Mesendoderm (in vitro differentiated cells): ENCODE measurements at regions not wholly inside any gene's neighbourhood (a gene's known extent, or its start where the extent isn't known, plus 50 kb on each side); places are given as distances from the start of the nearest gene placed in this dataset.

Experiments
- DNase-seq: peaks from one replicate; pipeline ENCODE4 v3.0.0; 2013
- H2AK5ac ChIP-seq: 2 replicates; pipeline ENCODE4 v1.6.1; 2013; ENCODE audit warnings: low read length, inconsistent platforms
- H2BK120ac ChIP-seq: 2 replicates; pipeline ENCODE4 v1.6.1; 2013; ENCODE audit warnings: low read depth, mild to moderate bottlenecking, low read length, moderate library complexity, mixed read lengths
- H2BK15ac ChIP-seq: replicated peaks from 2 replicates; pipeline ENCODE4 v1.6.1; 2013; ENCODE audit warnings: low read depth, mild to moderate bottlenecking, moderate library complexity
- H2BK5ac ChIP-seq: 2 replicates; pipeline ENCODE4 v1.6.1; 2013; ENCODE audit warnings: low read length, inconsistent platforms
- H3K18ac ChIP-seq: 2 replicates; pipeline ENCODE4 v1.6.1; 2013; ENCODE audit warnings: mild to moderate bottlenecking, low read length, mixed read lengths
- H3K23ac ChIP-seq: one replicate; pipeline ENCODE4 v1.6.1; 2013; ENCODE audit warnings: low read length
- H3K27ac ChIP-seq: 2 replicates; pipeline ENCODE4 v1.5.1; 2013; ENCODE audit warnings: low read depth, mild to moderate bottlenecking, inconsistent platforms, low read length, moderate library complexity
- H3K27me3 ChIP-seq: 2 replicates; pipeline ENCODE4 v1.6.1; 2013; ENCODE audit warnings: low read length, control low read depth, mild to moderate bottlenecking, inconsistent platforms; ENCODE audit not compliant: insufficient read depth, poor library complexity
- H3K36me3 ChIP-seq: 2 replicates; pipeline ENCODE4 v1.6.1; 2013; ENCODE audit warnings: low read length, inconsistent platforms; ENCODE audit not compliant: control insufficient read depth, insufficient read depth
- H3K4ac ChIP-seq: one replicate; pipeline ENCODE4 v1.6.1; 2013; ENCODE audit warnings: low read depth, mild to moderate bottlenecking, low read length, moderate library complexity
- H3K4me1 ChIP-seq: 2 replicates; pipeline ENCODE4 v1.6.1; 2013; ENCODE audit warnings: low read depth, low read length, inconsistent platforms; ENCODE audit not compliant: control insufficient read depth
- H3K4me2 ChIP-seq: 2 replicates; pipeline ENCODE4 v1.6.1; 2013; ENCODE audit warnings: low read length
- H3K4me3 ChIP-seq: 2 replicates; pipeline ENCODE4 v1.5.1; 2013; ENCODE audit warnings: mild to moderate bottlenecking, low read length
- H3K56ac ChIP-seq: one replicate; pipeline ENCODE4 v1.6.1; 2013; ENCODE audit warnings: low read length
- H3K79me1 ChIP-seq: 2 replicates; pipeline ENCODE4 v1.6.1; 2013; ENCODE audit warnings: low read length, inconsistent platforms
- H3K79me2 ChIP-seq: 2 replicates; pipeline ENCODE4 v1.6.1; 2013; ENCODE audit warnings: mild to moderate bottlenecking, low read length; ENCODE audit not compliant: control insufficient read depth, insufficient read depth
- H3K9ac ChIP-seq: 2 replicates; pipeline ENCODE4 v1.6.1; 2013; ENCODE audit warnings: low read length, inconsistent platforms
- H4K5ac ChIP-seq: one replicate; pipeline ENCODE4 v1.6.1; 2013; ENCODE audit warnings: low read length
- H4K8ac ChIP-seq: one replicate; pipeline ENCODE4 v1.6.1; 2013; ENCODE audit warnings: low read depth, mild to moderate bottlenecking, control low read depth, low read length, moderate library complexity
- WGBS: extraction: QIAGEN DNeasy Blood & Tissue Kit; methylation state at CpG from one replicate; pipeline ENCODE4 v1.1.7; 2013; ENCODE audit warnings: low lambda C conversion rate, missing lambda C conversion rate; ENCODE audit not compliant: insufficient coverage; ENCODE audit errors: extremely low coverage; 5-methylcytosine and 5-hydroxymethylcytosine counted together

GRCh38 chr2:71908798-71909197 lies 238.9 kb downstream of the CYP26B1 start:
- no peak overlapping the region for H3K4ac ChIP-seq
- H4K8ac ChIP-seq: no peak overlapping the region
- no peak overlapping the region for H3K23ac ChIP-seq
- H3K27ac ChIP-seq: no peak overlapping the region
- H2BK15ac ChIP-seq: no peak overlapping the region
- H3K4me3 ChIP-seq: no peak overlapping the region
- no peaks in the 10 kb centered on the region for H3K79me1 ChIP-seq
- no peak overlapping the region for H3K4me2 ChIP-seq
- H3K56ac ChIP-seq: no peak overlapping the region
- no peak overlapping the region for H3K9ac ChIP-seq
- no peak overlapping the region for H2BK120ac ChIP-seq
- no peaks in the 10 kb centered on the region for H3K36me3 ChIP-seq
- no peak for DNase-seq
- no peaks in the 10 kb centered on the region for H3K27me3 ChIP-seq
- WGBS: no CpG with 5 or more reads among the region's 1 CpG
- H2BK5ac ChIP-seq: no peak overlapping the region
- H2AK5ac ChIP-seq: no peak overlapping the region
- no peaks in the 10 kb centered on the region for H3K4me1 ChIP-seq
- H4K5ac ChIP-seq: no peak overlapping the region
- H3K79me2 ChIP-seq: no peaks in the 10 kb centered on the region
- H3K18ac ChIP-seq: no peak overlapping the region

- Histone ChIP-seq H3K27me3 (no peaks in the 10 kb centered on the region), H3K23ac (no peak overlapping the region), H3K9ac (no peak overlapping the region), H3K18ac (no peak overlapping the region), H2BK5ac (no peak overlapping the region), H3K36me3 (no peaks in the 10 kb centered on the region), H3K27ac (no peak overlapping the region), H3K4me2 (no peak overlapping the region), H2BK120ac (no peak overlapping the region), H3K79me2 (no peaks in the 10 kb centered on the region), H4K8ac (no peak overlapping the region), H3K79me1 (no peaks in the 10 kb centered on the region), H3K56ac (no peak overlapping the region), H3K4me3 (no peak overlapping the region), H3K4me1 (no peaks in the 10 kb centered on the region), H2AK5ac (no peak overlapping the region), H4K5ac (no peak overlapping the region), H2BK15ac (no peak overlapping the region), H3K4ac (no peak overlapping the region)
- WGBS: no CpG with 5 or more reads among the region's 3 CpGs
- DNase-seq: no peak
Measured at GRCh38 chr2:71907503-71907902, 240.2 kb downstream of the CYP26B1 start.

DNA sequence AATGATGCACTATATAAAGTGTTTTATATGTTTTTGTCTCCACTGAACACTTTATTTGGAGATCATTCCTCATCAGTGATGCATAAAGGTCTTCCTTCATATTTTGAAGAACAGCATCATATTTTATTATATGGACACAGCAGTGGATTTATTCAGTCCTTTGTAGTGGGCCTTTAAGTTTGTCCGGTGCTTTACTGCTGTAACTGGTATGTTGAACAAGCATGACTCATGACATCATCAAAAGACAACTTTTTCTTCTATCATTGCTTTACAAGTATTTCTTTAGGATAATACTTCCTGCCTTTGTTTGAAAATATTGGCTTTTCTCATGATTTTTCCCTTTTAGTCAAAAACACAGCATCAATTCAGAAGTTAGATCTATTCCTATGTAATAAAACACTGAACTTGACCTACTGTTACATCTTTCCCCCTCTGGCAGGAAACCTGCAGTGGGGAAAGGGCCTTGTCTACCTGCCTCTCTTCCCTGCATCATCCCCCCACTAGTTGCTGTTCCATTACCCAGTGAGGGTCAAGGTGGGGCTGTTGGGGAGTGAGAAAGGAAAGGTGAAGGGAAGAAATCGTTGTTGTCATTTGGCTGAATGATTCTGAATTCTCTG lies 241.2 kb downstream of the CYP26B1 start:
- Histone ChIP-seq H4K8ac (no peak overlapping the region), H2BK120ac (no peak overlapping the region), H3K4me3 (no peak overlapping the region), H3K4ac (no peak overlapping the region), H2AK5ac (no peak overlapping the region), H3K23ac (no peak overlapping the region), H3K36me3 (no peaks in the 10 kb centered on the region), H2BK5ac (no peak overlapping the region), H3K18ac (no peak overlapping the region), H3K56ac (no peak overlapping the region), H3K4me1 (no peaks in the 10 kb centered on the region), H3K27me3 (no peaks in the 10 kb centered on the region), H2BK15ac (no peak overlapping the region), H3K79me1 (no peaks in the 10 kb centered on the region), H3K79me2 (no peaks in the 10 kb centered on the region), H3K27ac (no peak overlapping the region), H3K9ac (no peak overlapping the region), H3K4me2 (no peak overlapping the region), H4K5ac (no peak overlapping the region)
- WGBS: no CpG with 5 or more reads among the region's 2 CpGs
- no peak for DNase-seq

- WGBS: no CpG with 5 or more reads among the region's 3 CpGs
- H3K9ac ChIP-seq: no peak overlapping the region
- no peak overlapping the region for H3K4me3 ChIP-seq
- H2BK15ac ChIP-seq: no peak overlapping the region
- H3K79me2 ChIP-seq: no peaks in the 10 kb centered on the region
- H3K4me1 ChIP-seq: no peaks in the 10 kb centered on the region
- H4K5ac ChIP-seq: no peak overlapping the region
- no peak overlapping the region for H2BK5ac ChIP-seq
- no peak overlapping the region for H3K27ac ChIP-seq
- no peaks in the 10 kb centered on the region for H3K79me1 ChIP-seq
- H4K8ac ChIP-seq: no peak overlapping the region
- H3K56ac ChIP-seq: no peak overlapping the region
- H3K18ac ChIP-seq: no peak overlapping the region
- H3K4me2 ChIP-seq: no peak overlapping the region
- no peak overlapping the region for H3K4ac ChIP-seq
- no peak overlapping the region for H2BK120ac ChIP-seq
- DNase-seq: no peak
- H2AK5ac ChIP-seq: no peak overlapping the region
- no peaks in the 10 kb centered on the region for H3K27me3 ChIP-seq
- no peak overlapping the region for H3K23ac ChIP-seq
- no peaks in the 10 kb centered on the region for H3K36me3 ChIP-seq
Measured at GRCh38 chr2:71905205-71905604, 242.5 kb downstream of the CYP26B1 start.

GRCh38 chr2:71903841-71904240 lies 243.8 kb downstream of the CYP26B1 start:
- Histone ChIP-seq H3K4me3 (no peak overlapping the region), H3K27me3 (no peaks in the 10 kb centered on the region), H4K8ac (no peak overlapping the region), H2BK15ac (no peak overlapping the region), H4K5ac (no peak overlapping the region), H2BK120ac (no peak overlapping the region), H3K36me3 (no peaks in the 10 kb centered on the region), H3K27ac (no peak overlapping the region), H3K23ac (no peak overlapping the region), H3K9ac (no peak overlapping the region), H2BK5ac (no peak overlapping the region), H3K18ac (no peak overlapping the region), H3K79me1 (no peaks in the 10 kb centered on the region), H3K79me2 (no peaks in the 10 kb centered on the region), H2AK5ac (no peak overlapping the region), H3K4me2 (no peak overlapping the region), H3K4ac (no peak overlapping the region), H3K56ac (no peak overlapping the region), H3K4me1 (no peaks in the 10 kb centered on the region)
- WGBS: no CpG with 5 or more reads among the region's 1 CpG
- no peak for DNase-seq

DNA sequence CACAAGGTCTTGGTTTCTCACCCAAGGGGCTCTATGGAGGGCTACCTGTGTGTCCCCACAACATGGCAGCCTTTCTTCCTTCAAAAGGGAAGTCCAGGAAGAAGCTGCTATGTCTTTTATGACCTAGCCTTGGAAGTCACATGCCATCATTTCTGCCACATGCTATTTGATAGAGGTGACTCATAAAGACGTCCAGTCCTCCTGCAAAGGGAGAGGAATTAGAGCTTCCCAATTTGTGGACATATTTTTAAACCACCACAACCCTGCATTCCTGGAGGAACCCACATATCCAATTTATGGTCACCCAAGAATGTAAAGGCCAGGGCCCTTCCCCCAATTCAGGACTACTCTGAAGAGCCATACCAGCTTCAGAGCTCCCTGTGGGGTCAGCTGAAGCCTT lies 246.2 kb downstream of the CYP26B1 start:
- Histone ChIP-seq H3K4me1 (no peaks in the 10 kb centered on the region), H3K9ac (no peak overlapping the region), H2BK120ac (no peak overlapping the region), H3K56ac (no peak overlapping the region), H4K5ac (no peak overlapping the region), H2BK5ac (no peak overlapping the region), H4K8ac (no peak overlapping the region), H2AK5ac (no peak overlapping the region), H3K36me3 (no peaks in the 10 kb centered on the region), H3K79me2 (no peaks in the 10 kb centered on the region), H3K27me3 (no peaks in the 10 kb centered on the region), H3K4me3 (no peak overlapping the region), H3K4ac (no peak overlapping the region), H3K18ac (no peak overlapping the region), H3K4me2 (no peak overlapping the region), H2BK15ac (no peak overlapping the region), H3K23ac (no peak overlapping the region), H3K27ac (no peak overlapping the region), H3K79me1 (no peaks in the 10 kb centered on the region)
- no CpG with 5 or more reads among the region's 1 CpG for WGBS
- no peak for DNase-seq
